CD14-positive monocyte (primary cell): ENCODE measurements at regions not wholly inside any gene's neighbourhood (a gene's known extent, or its start where the extent isn't known, plus 50 kb on each side); places are given as distances from the start of the nearest gene placed in this dataset.

Experiments used
- DNase-seq, 3 donors: peaks; one replicate each; pipeline ENCODE4 v3.0.0-alpha.2; 2011 to 2022
- H2AFZ ChIP-seq: 2 replicates; pipeline ENCODE4 v1.6.0; 2012; ENCODE audit warnings: mild to moderate bottlenecking, low read depth, low read length, inconsistent platforms; ENCODE audit not compliant: insufficient read depth, poor library complexity, severe bottlenecking
- H3K27ac ChIP-seq, 2 donors: 1 replicate in 1 of 2; 2 replicates in 1 of 2; pipeline ENCODE4 v1.5.1; 2012 to 2013; ENCODE audit warnings: low read length in 2 of 2, control low read depth in 1 of 2, inconsistent platforms in 1 of 2, low read depth in 1 of 2, mild to moderate bottlenecking in 1 of 2
- H3K27me3 ChIP-seq, 2 donors: one replicate each; pipeline versions ENCODE4 v1.6.0 to v1.6.1; 2011 to 2013; ENCODE audit warnings: low read length in 2 of 2; ENCODE audit not compliant: control insufficient read depth in 2 of 2, insufficient read depth in 2 of 2
- H3K36me3 ChIP-seq, 2 donors: replicated peaks in 1 of 2; 1 replicate in 1 of 2; 2 replicates in 1 of 2; pipeline versions ENCODE4 v1.5.1 to v1.6.1; 2012 to 2013; ENCODE audit warnings: low read length in 2 of 2, control low read depth in 1 of 2, inconsistent platforms in 1 of 2, mild to moderate bottlenecking in 1 of 2; ENCODE audit not compliant: insufficient read depth in 2 of 2, control insufficient read depth in 1 of 2
- H3K4me1 ChIP-seq, 2 donors: 1 replicate in 1 of 2; 2 replicates in 1 of 2; pipeline versions ENCODE4 v1.5.1 to v1.6.1; 2012 to 2013; ENCODE audit warnings: low read length in 2 of 2, control low read depth in 1 of 2, inconsistent platforms in 1 of 2, mild to moderate bottlenecking in 1 of 2, moderate library complexity in 1 of 2; ENCODE audit not compliant: insufficient read depth in 2 of 2, control insufficient read depth in 1 of 2
- H3K4me2 ChIP-seq: replicated peaks from 2 replicates; pipeline ENCODE3; 2012; ENCODE audit warnings: low read length, moderate library complexity, mild to moderate bottlenecking; ENCODE audit not compliant: poor library complexity, severe bottlenecking; ENCODE audit errors: extremely low read depth
- H3K4me3 ChIP-seq, 3 experiments: fragments of 200-600 bp in 1 of 3; sonication (generic) in 1 of 3; replicated peaks in 1 of 3; 1 replicate in 2 of 3; 2 replicates in 1 of 3; pipeline ENCODE4 v1.5.1; 2011 to 2013; ENCODE audit warnings: low read length in 3 of 3, mild to moderate bottlenecking in 3 of 3, control low read depth in 2 of 3, low read depth in 2 of 3, inconsistent platforms in 1 of 3, moderate library complexity in 1 of 3
- H3K79me2 ChIP-seq: 2 replicates; pipeline ENCODE4 v1.6.0; 2012; ENCODE audit warnings: mild to moderate bottlenecking, control low read depth, inconsistent platforms, low read length, moderate library complexity; ENCODE audit not compliant: insufficient read depth
- H3K9ac ChIP-seq: 2 replicates; pipeline ENCODE4 v1.6.0; 2017; ENCODE audit warnings: low read length, mild to moderate bottlenecking; ENCODE audit not compliant: insufficient read depth, poor library complexity, severe bottlenecking
- H3K9me3 ChIP-seq, 2 donors: replicated peaks in 1 of 2; 1 replicate in 1 of 2; 2 replicates in 1 of 2; pipeline versions ENCODE4 v1.5.1 to v1.6.1; 2012 to 2013; ENCODE audit warnings: low read length in 2 of 2, control low read depth in 1 of 2; ENCODE audit not compliant: control insufficient read depth in 1 of 2, insufficient read depth in 1 of 2
- H4K20me1 ChIP-seq: 2 replicates; pipeline ENCODE4 v1.6.0; 2012; ENCODE audit warnings: mild to moderate bottlenecking, low read length, control low read depth, moderate library complexity; ENCODE audit not compliant: insufficient read depth
- H3K27ac Mint-ChIP-seq, 7 donors: one replicate each; pipeline ENCODE4 v1.8.0; 2020; ENCODE audit warnings: mild to moderate bottlenecking in 7 of 7, mixed read lengths in 7 of 7, moderate library complexity in 6 of 7, inconsistent platforms in 2 of 7
- H3K27me3 Mint-ChIP-seq, 3 donors: one replicate each; pipeline ENCODE4 v1.8.0; 2021 to 2022; ENCODE audit warnings: low read depth in 3 of 3, mild to moderate bottlenecking in 3 of 3, mixed read lengths in 3 of 3, moderate library complexity in 3 of 3, inconsistent platforms in 1 of 3
- H3K36me3 Mint-ChIP-seq, 2 donors: one replicate each; pipeline ENCODE4 v1.8.0; 2020; ENCODE audit warnings: mixed read lengths in 2 of 2, inconsistent platforms in 1 of 2, mild to moderate bottlenecking in 1 of 2
- H3K4me1 Mint-ChIP-seq: one replicate; pipeline ENCODE4 v1.8.0; 2020; ENCODE audit warnings: mild to moderate bottlenecking, mixed read lengths
- H3K4me3 Mint-ChIP-seq, 2 donors: one replicate each; pipeline ENCODE4 v1.8.0; 2020; ENCODE audit warnings: mild to moderate bottlenecking in 2 of 2, mixed read lengths in 2 of 2, moderate library complexity in 1 of 2
- H3K9me3 Mint-ChIP-seq, 7 donors: one replicate each; pipeline ENCODE4 v1.8.0; 2020 to 2022; ENCODE audit warnings: mixed read lengths in 7 of 7, mild to moderate bottlenecking in 6 of 7, moderate library complexity in 6 of 7, inconsistent platforms in 2 of 7
- WGBS: methylation state at CpG from one replicate; pipeline ENCODE4 v1.1.5; 2013; ENCODE audit warnings: missing lambda C conversion rate; ENCODE audit not compliant: insufficient coverage; 5-methylcytosine and 5-hydroxymethylcytosine counted together
- intact Hi-C, 2 donors: fragments of 100-400 bp; cut with micrococcal nuclease; formaldehyde crosslinking; loops; one replicate each; pipeline versions ENCODE4 v1.15.0 to v1.15.1; 2023
- TF ChIP-seq, protein P1 (sequence below): fragments of 200-600 bp; IDR thresholded peaks from one replicate; pipeline ENCODE4 v1.8.0; 2022; ENCODE audit warnings: antibody characterized with exemption, mild to moderate bottlenecking

DNA sequence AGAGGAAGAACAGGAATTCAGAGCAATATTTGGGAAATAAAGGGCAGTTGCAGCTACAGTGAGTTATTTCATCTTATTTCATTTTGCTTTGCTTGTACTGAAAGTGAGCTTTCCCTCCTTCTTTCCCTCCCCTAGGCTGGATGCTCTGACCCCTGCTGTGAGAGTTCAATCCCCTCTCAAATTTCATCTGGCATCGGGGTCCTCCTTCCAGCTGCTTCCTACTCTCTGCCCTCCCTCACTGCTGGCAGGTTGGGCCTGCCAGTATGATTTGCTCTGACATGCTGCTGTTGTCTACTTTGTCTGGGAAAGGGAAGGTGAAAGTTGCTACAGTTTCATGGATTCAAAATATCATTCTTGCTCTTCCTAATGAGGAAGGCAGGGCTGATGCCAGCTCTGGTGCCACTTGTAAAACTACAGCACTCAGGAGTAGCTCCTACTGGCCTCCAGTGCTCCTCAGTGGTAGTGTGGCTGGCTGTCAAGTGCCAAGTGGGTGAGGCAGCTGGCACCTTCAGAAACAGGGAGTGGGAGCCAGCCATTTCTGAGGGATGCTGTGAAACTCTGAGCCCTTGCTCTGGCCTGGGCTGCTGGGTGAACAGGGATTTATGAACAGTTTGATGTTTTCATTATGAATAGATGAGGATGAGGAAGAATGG lies 408.6 kb downstream of the HAPSTR1 start:
- no peaks in the 10 kb centered on the region for H4K20me1 ChIP-seq
- peaks cover 0 to 9% (median 2%) of the 10 kb centered on the region in 7 donors for H3K9me3 Mint-ChIP-seq

DNA sequence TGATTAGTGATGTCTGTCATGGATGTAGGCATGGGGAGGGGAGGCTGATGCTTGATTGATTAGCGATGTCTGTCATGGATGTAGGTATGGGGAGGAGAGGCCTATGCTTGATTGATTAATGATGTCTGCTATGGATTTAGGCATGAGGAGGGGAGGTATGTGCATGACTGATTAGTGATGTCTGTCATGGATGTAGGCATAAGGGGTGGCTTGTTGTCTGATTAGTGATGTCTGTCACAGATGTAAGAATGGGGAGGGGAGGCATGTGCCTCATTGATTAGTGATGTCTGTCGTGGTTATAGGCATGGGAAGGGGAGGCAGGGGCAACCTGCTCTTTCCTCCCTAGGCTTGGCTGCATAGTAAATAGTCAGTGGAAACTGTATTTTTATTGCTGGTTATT lies 409.4 kb downstream of the HAPSTR1 start:
- Mint-ChIP-seq H3K36me3 (no peaks in the 10 kb centered on the region), H3K27ac (no peak overlapping the region), H3K9me3 (peaks cover 0 to 9% (median 3%) of the 10 kb centered on the region in 7 donors), H3K27me3 (peaks cover 0 to 4% (median 3%) of the 10 kb centered on the region in 3 donors), H3K4me1 (no peaks in the 10 kb centered on the region), H3K4me3 (no peak overlapping the region)
- H4K20me1 ChIP-seq, result no peaks in the 10 kb centered on the region
- H3K79me2 ChIP-seq, result no peaks in the 10 kb centered on the region
- H3K4me1 ChIP-seq, result no peaks in the 10 kb centered on the region
- TF ChIP-seq, protein P1, sequence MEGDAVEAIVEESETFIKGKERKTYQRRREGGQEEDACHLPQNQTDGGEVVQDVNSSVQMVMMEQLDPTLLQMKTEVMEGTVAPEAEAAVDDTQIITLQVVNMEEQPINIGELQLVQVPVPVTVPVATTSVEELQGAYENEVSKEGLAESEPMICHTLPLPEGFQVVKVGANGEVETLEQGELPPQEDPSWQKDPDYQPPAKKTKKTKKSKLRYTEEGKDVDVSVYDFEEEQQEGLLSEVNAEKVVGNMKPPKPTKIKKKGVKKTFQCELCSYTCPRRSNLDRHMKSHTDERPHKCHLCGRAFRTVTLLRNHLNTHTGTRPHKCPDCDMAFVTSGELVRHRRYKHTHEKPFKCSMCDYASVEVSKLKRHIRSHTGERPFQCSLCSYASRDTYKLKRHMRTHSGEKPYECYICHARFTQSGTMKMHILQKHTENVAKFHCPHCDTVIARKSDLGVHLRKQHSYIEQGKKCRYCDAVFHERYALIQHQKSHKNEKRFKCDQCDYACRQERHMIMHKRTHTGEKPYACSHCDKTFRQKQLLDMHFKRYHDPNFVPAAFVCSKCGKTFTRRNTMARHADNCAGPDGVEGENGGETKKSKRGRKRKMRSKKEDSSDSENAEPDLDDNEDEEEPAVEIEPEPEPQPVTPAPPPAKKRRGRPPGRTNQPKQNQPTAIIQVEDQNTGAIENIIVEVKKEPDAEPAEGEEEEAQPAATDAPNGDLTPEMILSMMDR, result no peak
- no peaks in the 10 kb centered on the region for H3K9me3 ChIP-seq
- WGBS, result 63% methylated on average over 2 of the region's 2 CpGs
- intact Hi-C loops, result no loop called here
- no peak overlapping the region for H3K4me2 ChIP-seq
- H3K27me3 ChIP-seq, result no peaks in the 10 kb centered on the region
- H3K27ac ChIP-seq, result no peak overlapping the region
- no peaks in the 10 kb centered on the region for H3K36me3 ChIP-seq
- H3K9ac ChIP-seq, result no peak overlapping the region
- DNase-seq, result no peak
- no peak overlapping the region for H3K4me3 ChIP-seq
- H2AFZ ChIP-seq, result no peak overlapping the region

More for the DNA sequence above, 408.6 kb downstream of the HAPSTR1 start:
- Histone ChIP-seq H3K79me2 (no peaks in the 10 kb centered on the region), H3K4me3 (no peak overlapping the region), H3K27ac (no peak overlapping the region), H3K4me1 (no peaks in the 10 kb centered on the region), H3K9ac (no peak overlapping the region), H3K36me3 (no peaks in the 10 kb centered on the region), H3K4me2 (no peak overlapping the region), H3K9me3 (no peaks in the 10 kb centered on the region), H2AFZ (no peak overlapping the region), H3K27me3 (no peaks in the 10 kb centered on the region)
- Mint-ChIP-seq H3K4me3 (no peak overlapping the region), H3K27ac (peak overlapping the region in 1 of 7 donors; percentile 43), H3K27me3 (peaks cover 0 to 4% (median 3%) of the 10 kb centered on the region in 3 donors), H3K36me3 (no peaks in the 10 kb centered on the region), H3K4me1 (no peaks in the 10 kb centered on the region)
- intact Hi-C loops, result no loop called here
- DNase-seq, result no peak
- WGBS, result no CpG with 5 or more reads among the region's 1 CpG
- TF ChIP-seq, protein P1, result no peak
